ENCODE measurements at regions not wholly inside any gene's neighbourhood (a gene's known extent, or its start where the extent isn't known, plus 50 kb on each side); places are given as distances from the start of the nearest gene placed in this dataset.
A peak's percentile ranks its signal among the peaks of the same experiment; 100 is the strongest.

DNA sequence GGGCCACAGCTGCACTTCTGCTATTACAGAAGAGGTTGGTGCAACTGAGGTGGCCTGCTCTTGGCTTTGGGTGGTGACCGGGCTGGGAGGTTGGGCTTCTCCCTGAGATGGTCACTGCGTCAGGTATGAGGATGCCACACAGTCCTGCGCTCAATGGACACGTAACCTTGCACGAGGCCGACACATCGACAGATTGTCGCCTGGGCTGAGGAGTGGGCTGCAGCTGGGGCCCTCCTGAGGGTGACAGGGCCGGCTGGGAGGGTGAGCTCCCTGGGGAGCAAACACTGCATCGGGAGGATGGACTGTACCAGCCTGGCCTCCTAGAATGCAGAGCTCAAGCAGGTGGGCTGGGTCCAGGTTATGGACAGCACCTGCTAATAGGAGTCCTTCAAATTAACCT lies 261.1 kb upstream of the ADAMTS16 start:
- 67% methylated on average over 5 of the region's 10 CpGs for WGBS (ENCODE audit: insufficient coverage, low coverage, low lambda C conversion rate, missing lambda C conversion rate)
- intact Hi-C loops (cut with DNase I): loop anchor here in 1 of 2 donors (10.0 kb wide), 1 partner anchor 536 kb away; no protein-coding TSS in a partner anchor
- no peak overlapping the region for H3K4me3 ChIP-seq
- DNase-seq (no peak), ATAC-seq (no peak)
- H3K4me1 ChIP-seq: no peaks in the 10 kb centered on the region
- H3K27me3 ChIP-seq: no peaks in the 10 kb centered on the region
- no peaks in the 10 kb centered on the region for H3K36me3 ChIP-seq
- no peak overlapping the region for H3K27ac ChIP-seq
- TF ChIP-seq, protein P1, sequence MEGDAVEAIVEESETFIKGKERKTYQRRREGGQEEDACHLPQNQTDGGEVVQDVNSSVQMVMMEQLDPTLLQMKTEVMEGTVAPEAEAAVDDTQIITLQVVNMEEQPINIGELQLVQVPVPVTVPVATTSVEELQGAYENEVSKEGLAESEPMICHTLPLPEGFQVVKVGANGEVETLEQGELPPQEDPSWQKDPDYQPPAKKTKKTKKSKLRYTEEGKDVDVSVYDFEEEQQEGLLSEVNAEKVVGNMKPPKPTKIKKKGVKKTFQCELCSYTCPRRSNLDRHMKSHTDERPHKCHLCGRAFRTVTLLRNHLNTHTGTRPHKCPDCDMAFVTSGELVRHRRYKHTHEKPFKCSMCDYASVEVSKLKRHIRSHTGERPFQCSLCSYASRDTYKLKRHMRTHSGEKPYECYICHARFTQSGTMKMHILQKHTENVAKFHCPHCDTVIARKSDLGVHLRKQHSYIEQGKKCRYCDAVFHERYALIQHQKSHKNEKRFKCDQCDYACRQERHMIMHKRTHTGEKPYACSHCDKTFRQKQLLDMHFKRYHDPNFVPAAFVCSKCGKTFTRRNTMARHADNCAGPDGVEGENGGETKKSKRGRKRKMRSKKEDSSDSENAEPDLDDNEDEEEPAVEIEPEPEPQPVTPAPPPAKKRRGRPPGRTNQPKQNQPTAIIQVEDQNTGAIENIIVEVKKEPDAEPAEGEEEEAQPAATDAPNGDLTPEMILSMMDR (IDR thresholded peaks at IDR 0.05): no peak
- no peak for TF ChIP-seq POLR2A (IDR thresholded peaks at IDR 0.05)
- H3K9me3 ChIP-seq: no peaks in the 10 kb centered on the region

DNA sequence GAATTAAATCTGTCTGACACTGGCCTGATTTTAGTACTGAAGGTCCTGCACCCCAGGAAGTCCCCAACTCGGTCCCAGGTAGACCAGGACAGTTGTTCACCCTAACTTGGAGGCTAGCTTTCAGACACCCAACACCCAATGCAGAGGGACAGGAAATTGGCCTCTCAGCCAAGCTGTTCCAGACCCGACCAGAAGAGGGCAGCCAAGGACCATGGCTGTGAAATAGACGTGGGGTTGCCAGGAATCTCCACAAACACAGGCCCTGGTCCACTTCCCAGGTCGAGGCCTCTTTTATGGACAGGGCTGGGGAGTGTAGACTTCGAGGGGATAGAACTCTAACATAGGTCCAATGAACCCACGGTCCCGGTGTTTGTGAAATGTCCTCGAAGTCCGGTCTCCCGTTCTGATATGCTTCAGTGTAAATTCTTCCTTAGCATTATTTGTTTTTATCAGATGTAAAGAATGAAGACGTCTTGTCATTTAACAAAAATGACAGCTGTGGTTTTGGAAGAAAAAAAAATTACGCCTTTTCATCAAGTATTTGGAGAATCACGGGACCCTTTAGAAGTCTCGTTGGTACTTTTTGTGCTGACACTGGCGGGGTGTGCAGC lies 260.3 kb upstream of the ADAMTS16 start:
- DNase-seq: peak; percentile 67 to 83 (median 76)
- TF ChIP-seq, protein P1 (IDR thresholded peaks at IDR 0.05): peak; percentile 91 to 94 (median 92)
- no peak for TF ChIP-seq POLR2A (IDR thresholded peaks at IDR 0.05)
- Histone ChIP-seq H3K27ac (no peak overlapping the region), H3K4me1 (no peaks in the 10 kb centered on the region), H3K9me3 (no peaks in the 10 kb centered on the region), H3K36me3 (no peaks in the 10 kb centered on the region), H3K27me3 (no peaks in the 10 kb centered on the region), H3K4me3 (no peak overlapping the region)
- intact Hi-C loops (cut with DNase I): loop anchor here in 1 of 2 donors (10.0 kb wide), 1 partner anchor 535 kb away; no protein-coding TSS in a partner anchor
- ATAC-seq: peak; percentile 95 to 100 (median 98)
- WGBS (ENCODE audit: insufficient coverage, low coverage, low lambda C conversion rate, missing lambda C conversion rate): 36% methylated on average over 14 of the region's 15 CpGs

DNA sequence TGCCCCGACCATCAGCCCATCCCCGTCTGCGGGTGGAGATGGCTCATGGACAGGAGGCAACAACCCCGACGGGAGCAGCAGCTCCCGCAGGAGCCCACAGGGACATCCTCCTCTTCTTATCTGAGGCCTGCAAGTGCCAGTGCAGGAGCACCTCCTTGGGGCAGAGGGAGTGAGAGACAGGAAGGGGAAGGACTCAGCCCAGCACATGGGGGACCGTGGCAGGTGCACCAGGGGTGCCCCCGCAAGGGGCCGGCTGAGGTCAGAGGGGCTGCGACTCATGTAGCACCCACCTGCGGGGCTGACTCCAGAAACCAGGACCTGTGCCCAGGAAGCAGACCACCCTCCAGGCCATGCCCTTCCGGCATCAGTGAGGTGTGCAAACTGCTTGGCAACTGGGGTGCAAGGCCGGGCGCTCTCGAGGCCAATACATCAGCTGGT lies 259.8 kb upstream of the ADAMTS16 start:
- 62% methylated on average over 8 of the region's 15 CpGs for WGBS (ENCODE audit: insufficient coverage, low coverage, low lambda C conversion rate, missing lambda C conversion rate)

DNA sequence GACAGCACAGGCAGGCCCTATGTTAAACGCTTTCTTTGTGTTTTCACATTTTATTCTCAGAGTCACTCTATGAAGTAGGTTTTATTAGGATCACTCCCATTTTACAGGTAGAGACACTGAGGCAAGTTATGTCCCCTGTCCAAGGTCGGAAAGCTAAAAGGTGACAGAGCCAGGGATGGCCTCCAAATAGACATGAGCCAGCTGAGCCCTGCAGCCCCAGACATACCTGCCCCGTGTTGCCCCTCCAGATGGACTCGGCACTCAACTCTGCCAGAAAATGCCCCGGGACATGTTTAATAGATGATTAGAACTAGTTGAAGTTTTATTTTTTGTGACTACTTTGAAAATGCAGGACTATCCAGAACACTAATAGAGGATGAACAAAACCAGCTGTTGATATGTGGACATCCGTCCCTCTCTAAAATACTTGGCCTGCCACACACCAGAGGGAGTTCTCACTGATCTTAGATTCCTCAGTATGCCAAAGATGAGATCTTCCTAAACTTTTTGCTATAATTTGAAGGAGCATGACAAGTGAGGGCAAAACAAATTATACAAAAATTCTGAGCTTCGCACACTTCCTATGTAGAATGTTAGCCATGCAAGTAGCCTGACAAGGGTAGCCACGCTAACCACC lies 258.6 kb upstream of the ADAMTS16 start:
- Histone ChIP-seq H3K36me3 (no peaks in the 10 kb centered on the region), H3K27me3 (no peaks in the 10 kb centered on the region), H3K4me1 (no peaks in the 10 kb centered on the region), H3K27ac (no peak overlapping the region), H3K4me3 (no peak overlapping the region), H3K9me3 (no peaks in the 10 kb centered on the region)
- ATAC-seq (no peak), DNase-seq (no peak)
- 84% methylated on average over 8 of the region's 8 CpGs for WGBS (ENCODE audit: insufficient coverage, low coverage, low lambda C conversion rate, missing lambda C conversion rate)
- intact Hi-C loops (cut with DNase I): no loop called here
- TF ChIP-seq, protein P1 (IDR thresholded peaks at IDR 0.05): no peak

More for the DNA sequence above, 259.8 kb upstream of the ADAMTS16 start:
- ATAC-seq (no peak), DNase-seq (no peak)
- TF ChIP-seq, protein P1 (IDR thresholded peaks at IDR 0.05): no peak
- TF ChIP-seq POLR2A (IDR thresholded peaks at IDR 0.05): no peak
- Histone ChIP-seq H3K36me3 (no peaks in the 10 kb centered on the region), H3K4me1 (no peaks in the 10 kb centered on the region), H3K27me3 (no peaks in the 10 kb centered on the region), H3K27ac (no peak overlapping the region), H3K4me3 (no peak overlapping the region), H3K9me3 (no peaks in the 10 kb centered on the region)
- intact Hi-C loops (cut with DNase I): no loop called here
